Stimulated activated memory B cell treated with anti-CD40 and anti-IgM and Interleukin-4, amounts not matched to agents 10 μg/mL and 1 μg/mL and 100 μg/mL, for 72 hours (primary cell): ENCODE measurements at regions not wholly inside any gene's neighbourhood (a gene's known extent, or its start where the extent isn't known, plus 50 kb on each side); places are given as distances from the start of the nearest gene placed in this dataset.

ENCODE experiments used
- ATAC-seq: fragments of 150-1000 bp; cut with Tn5 transposase; 2 replicates; pipeline ENCODE4 v1.10.0; 2021
- H3K27ac Mint-ChIP-seq: one replicate; pipeline ENCODE4 v1.8.0; 2022; ENCODE audit warnings: mild to moderate bottlenecking, mixed read lengths
- H3K27me3 Mint-ChIP-seq: one replicate; pipeline ENCODE4 v1.8.0; 2022; ENCODE audit warnings: mixed read lengths
- H3K36me3 Mint-ChIP-seq: one replicate; pipeline ENCODE4 v1.8.0; 2022; ENCODE audit warnings: mixed read lengths
- H3K4me1 Mint-ChIP-seq: one replicate; pipeline ENCODE4 v1.8.0; 2022; ENCODE audit warnings: mixed read lengths
- H3K4me3 Mint-ChIP-seq: one replicate; pipeline ENCODE4 v1.8.0; 2022; ENCODE audit warnings: mild to moderate bottlenecking, moderate library complexity, mixed read lengths
- H3K9me3 Mint-ChIP-seq: one replicate; pipeline ENCODE4 v1.8.0; 2022; ENCODE audit warnings: mixed read lengths

DNA sequence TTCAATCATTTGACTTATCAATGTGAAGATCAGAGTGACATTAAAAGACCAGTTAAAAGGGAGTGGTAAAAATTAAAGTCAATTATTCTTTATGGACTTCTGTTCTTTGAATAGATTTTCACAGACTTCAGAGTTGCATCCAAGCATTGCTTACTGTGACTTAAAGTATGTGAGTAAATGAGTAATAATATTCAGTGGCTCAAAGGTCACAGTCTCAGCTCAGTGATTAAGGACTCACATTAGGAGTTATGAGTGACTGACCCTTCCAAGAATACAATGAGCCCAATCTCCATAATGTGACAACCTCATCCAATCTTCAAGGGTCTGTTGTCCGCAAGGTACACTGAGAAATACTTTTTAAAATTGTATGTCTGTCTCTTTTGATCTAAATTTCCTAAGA lies 811.2 kb downstream of the BRINP1 start:
- no peak for ATAC-seq
- Mint-ChIP-seq H3K27ac (no peak overlapping the region), H3K4me3 (no peak overlapping the region), H3K4me1 (no peaks in the 10 kb centered on the region), H3K9me3 (peaks cover 7% of the 10 kb centered on the region), H3K27me3 (no peaks in the 10 kb centered on the region), H3K36me3 (no peaks in the 10 kb centered on the region)

DNA sequence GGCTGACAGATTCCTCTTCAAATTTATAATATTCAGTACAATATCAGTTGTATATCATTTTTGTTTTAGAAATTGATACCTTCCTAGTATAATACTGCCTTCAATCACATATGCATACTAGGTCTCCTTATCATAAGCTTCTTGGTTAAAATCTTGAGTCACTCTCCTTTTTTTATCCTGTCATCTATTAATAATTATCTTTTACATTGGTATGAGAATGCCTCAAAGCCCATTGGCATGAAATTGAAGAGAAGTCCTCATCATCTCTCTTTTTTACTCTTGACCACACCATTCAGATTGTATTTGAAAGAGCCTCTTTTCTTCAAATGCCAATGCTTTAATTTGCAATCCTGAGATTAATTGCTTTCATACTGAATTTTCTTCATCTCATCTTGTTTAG lies 810.3 kb downstream of the BRINP1 start:
- Mint-ChIP-seq H3K4me1 (no peaks in the 10 kb centered on the region), H3K27ac (no peak overlapping the region), H3K36me3 (no peaks in the 10 kb centered on the region), H3K9me3 (peaks cover 7% of the 10 kb centered on the region), H3K27me3 (no peaks in the 10 kb centered on the region), H3K4me3 (no peak overlapping the region)
- ATAC-seq, result no peak

DNA sequence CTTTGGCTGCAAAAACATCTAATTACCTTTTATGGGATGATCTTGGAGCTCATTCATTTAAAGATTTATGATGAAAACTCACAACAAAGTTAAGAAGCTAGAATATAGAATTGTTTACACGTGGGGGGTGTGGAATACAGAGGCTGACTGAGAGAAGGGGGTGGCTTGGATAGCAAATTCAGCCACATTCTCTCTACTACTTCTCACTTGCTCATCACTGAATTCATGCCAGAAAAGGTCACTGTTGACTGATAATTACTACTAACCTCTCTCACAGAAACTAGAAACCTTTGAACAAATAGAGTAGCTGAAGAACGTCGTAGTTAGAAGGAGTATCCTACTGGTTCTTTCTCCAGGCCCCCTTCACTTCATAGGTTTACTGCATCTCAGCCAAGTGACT lies 808.2 kb downstream of the BRINP1 start:
- Mint-ChIP-seq H3K27ac (no peak overlapping the region), H3K27me3 (no peaks in the 10 kb centered on the region), H3K4me3 (no peak overlapping the region), H3K4me1 (no peaks in the 10 kb centered on the region), H3K36me3 (no peaks in the 10 kb centered on the region), H3K9me3 (peaks cover 5% of the 10 kb centered on the region)
- ATAC-seq, result no peak

GRCh38 chr9:118563677-118564076 lies 805.6 kb downstream of the BRINP1 start:
- no peak overlapping the region for H3K27ac Mint-ChIP-seq
- no peak for ATAC-seq

DNA sequence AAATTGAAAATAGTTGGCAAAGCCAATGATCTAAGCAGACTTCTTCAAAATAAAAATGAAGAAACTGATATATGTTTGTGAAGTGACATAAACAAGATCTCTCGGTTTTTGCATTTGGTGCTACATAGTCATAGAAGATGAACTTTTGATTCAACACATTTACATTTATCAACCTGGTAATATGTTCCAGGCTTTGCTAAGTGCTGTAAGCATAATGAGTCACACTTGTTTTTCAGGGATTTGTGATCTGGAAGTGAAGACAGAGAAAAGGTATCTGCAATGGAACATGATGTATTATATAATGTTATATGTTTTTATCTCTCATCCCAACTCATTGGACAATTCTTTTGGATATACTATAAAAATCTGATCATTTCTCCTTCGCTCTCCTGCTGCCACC lies 801.4 kb downstream of the BRINP1 start:
- Mint-ChIP-seq H3K27me3 (no peaks in the 10 kb centered on the region), H3K36me3 (no peaks in the 10 kb centered on the region), H3K4me3 (no peak overlapping the region), H3K9me3 (peaks cover 3% of the 10 kb centered on the region), H3K27ac (no peak overlapping the region), H3K4me1 (no peaks in the 10 kb centered on the region)
- no peak for ATAC-seq

More at GRCh38 chr9:118563677-118564076, 805.6 kb downstream of the BRINP1 start:
- no peaks in the 10 kb centered on the region for H3K36me3 Mint-ChIP-seq
- no peaks in the 10 kb centered on the region for H3K4me1 Mint-ChIP-seq
- H3K4me3 Mint-ChIP-seq, result no peak overlapping the region
- peaks cover under 1% of the 10 kb centered on the region for H3K9me3 Mint-ChIP-seq
- no peaks in the 10 kb centered on the region for H3K27me3 Mint-ChIP-seq

- H3K4me1 Mint-ChIP-seq, result no peaks in the 10 kb centered on the region
- H3K27me3 Mint-ChIP-seq, result no peaks in the 10 kb centered on the region
- no peaks in the 10 kb centered on the region for H3K36me3 Mint-ChIP-seq
- no peak overlapping the region for H3K4me3 Mint-ChIP-seq
- no peak for ATAC-seq
- H3K27ac Mint-ChIP-seq, result no peak overlapping the region
- H3K9me3 Mint-ChIP-seq, result peaks cover 3% of the 10 kb centered on the region
These were observed 800.5 kb downstream of the BRINP1 start for GRCh38 chr9:118568704-118569103.

DNA sequence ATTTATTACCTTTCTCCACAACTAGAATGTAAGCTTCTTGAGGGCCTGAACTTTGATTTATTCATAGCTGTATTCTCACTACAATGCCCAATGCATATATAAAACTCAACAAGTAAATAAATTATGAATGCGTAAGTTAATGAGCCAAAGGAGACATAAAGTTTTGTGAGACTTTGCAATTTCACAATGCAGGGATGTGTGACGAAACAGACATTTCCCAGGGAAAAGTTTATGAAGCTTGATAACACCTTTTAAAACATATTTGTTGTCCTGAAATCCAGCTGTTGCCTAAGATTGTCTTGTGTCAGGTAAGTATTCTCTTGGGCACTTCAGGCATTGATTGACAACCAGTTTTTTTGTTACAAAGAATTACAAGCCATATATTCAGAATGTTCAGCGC lies 800.1 kb downstream of the BRINP1 start:
- H3K36me3 Mint-ChIP-seq, result no peaks in the 10 kb centered on the region
- H3K27ac Mint-ChIP-seq, result no peak overlapping the region
- H3K27me3 Mint-ChIP-seq, result no peaks in the 10 kb centered on the region
- H3K9me3 Mint-ChIP-seq, result peaks cover 3% of the 10 kb centered on the region
- no peaks in the 10 kb centered on the region for H3K4me1 Mint-ChIP-seq
- H3K4me3 Mint-ChIP-seq, result no peak overlapping the region
- no peak for ATAC-seq

GRCh38 chr9:118570066-118570465 lies 799.2 kb downstream of the BRINP1 start:
- H3K27ac Mint-ChIP-seq, result no peak overlapping the region
- ATAC-seq, result no peak
- H3K4me3 Mint-ChIP-seq, result no peak overlapping the region
- peaks cover 3% of the 10 kb centered on the region for H3K9me3 Mint-ChIP-seq
- H3K4me1 Mint-ChIP-seq, result no peaks in the 10 kb centered on the region
- no peaks in the 10 kb centered on the region for H3K27me3 Mint-ChIP-seq
- no peaks in the 10 kb centered on the region for H3K36me3 Mint-ChIP-seq

DNA sequence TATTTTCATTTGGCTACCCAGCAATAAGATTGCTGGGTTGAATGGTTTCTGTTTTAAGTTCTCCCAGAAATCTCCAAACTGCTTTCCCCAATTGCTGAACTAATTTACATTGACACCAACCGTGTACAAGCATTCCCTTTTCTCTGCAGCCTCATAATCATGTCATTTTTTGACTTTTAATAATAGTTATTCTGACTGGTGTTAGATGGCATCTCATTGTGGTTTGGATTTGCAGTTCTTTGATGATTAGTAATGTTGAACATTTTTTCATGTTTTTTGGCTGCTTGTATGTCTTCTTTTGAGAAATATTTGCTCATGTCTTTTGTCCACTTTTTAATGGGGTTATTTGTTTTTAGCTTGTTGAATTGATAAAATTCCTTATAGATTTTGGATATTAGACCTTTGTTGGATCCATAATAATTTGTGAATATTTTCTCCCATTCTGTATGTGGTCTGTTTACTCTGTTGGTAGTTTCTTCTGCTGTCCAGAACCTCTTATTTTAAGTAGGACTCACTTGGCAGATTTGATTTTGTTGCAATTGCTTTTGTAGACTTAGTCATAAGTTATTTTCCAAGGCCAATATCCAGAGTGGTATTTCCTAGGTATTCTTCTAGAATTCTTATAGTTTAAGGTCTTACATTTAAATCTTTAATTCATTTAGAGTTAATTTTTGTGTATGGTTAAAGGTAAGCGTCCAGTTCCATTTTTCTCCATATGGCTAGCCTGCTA lies 793.7 kb downstream of the BRINP1 start:
- Mint-ChIP-seq H3K27ac (no peak overlapping the region), H3K27me3 (no peaks in the 10 kb centered on the region), H3K9me3 (peaks cover 9% of the 10 kb centered on the region), H3K36me3 (no peaks in the 10 kb centered on the region), H3K4me1 (no peaks in the 10 kb centered on the region), H3K4me3 (no peak overlapping the region)
- ATAC-seq, result no peak

DNA sequence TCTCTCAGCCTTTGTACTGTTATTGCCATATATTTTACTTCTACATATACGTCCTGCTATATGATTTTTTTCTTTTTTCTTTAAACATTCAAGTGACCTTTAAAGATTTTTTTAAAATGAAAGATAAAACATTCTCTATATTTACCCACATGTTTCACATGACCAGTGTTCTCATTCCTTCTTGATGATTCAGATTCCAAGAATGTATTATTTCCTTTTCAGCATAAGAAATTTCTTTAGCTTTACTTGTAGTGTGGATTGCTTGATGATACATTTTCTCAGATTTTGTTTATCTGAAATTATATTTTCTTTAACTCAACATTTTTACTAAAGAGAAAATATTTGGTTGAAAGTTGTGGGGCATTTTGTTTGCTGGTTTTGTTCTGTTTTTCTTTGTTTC lies 792.1 kb downstream of the BRINP1 start:
- H3K4me1 Mint-ChIP-seq, result no peaks in the 10 kb centered on the region
- H3K4me3 Mint-ChIP-seq, result no peak overlapping the region
- no peak for ATAC-seq
- H3K36me3 Mint-ChIP-seq, result no peaks in the 10 kb centered on the region
- no peaks in the 10 kb centered on the region for H3K27me3 Mint-ChIP-seq
- peaks cover 9% of the 10 kb centered on the region for H3K9me3 Mint-ChIP-seq
- H3K27ac Mint-ChIP-seq, result no peak overlapping the region

GRCh38 chr9:118578467-118578866 lies 790.8 kb downstream of the BRINP1 start:
- no peaks in the 10 kb centered on the region for H3K4me1 Mint-ChIP-seq
- H3K36me3 Mint-ChIP-seq, result no peaks in the 10 kb centered on the region
- no peak overlapping the region for H3K27ac Mint-ChIP-seq
- ATAC-seq, result no peak
- peaks cover 9% of the 10 kb centered on the region for H3K9me3 Mint-ChIP-seq
- H3K4me3 Mint-ChIP-seq, result no peak overlapping the region
- no peaks in the 10 kb centered on the region for H3K27me3 Mint-ChIP-seq

GRCh38 chr9:118583414-118583813 lies 785.8 kb downstream of the BRINP1 start:
- Mint-ChIP-seq H3K36me3 (no peaks in the 10 kb centered on the region), H3K27me3 (no peaks in the 10 kb centered on the region), H3K4me1 (no peaks in the 10 kb centered on the region), H3K27ac (no peak overlapping the region), H3K9me3 (no peaks in the 10 kb centered on the region), H3K4me3 (no peak overlapping the region)
- ATAC-seq, result no peak

GRCh38 chr9:118586978-118587377 lies 782.3 kb downstream of the BRINP1 start:
- Mint-ChIP-seq H3K36me3 (no peaks in the 10 kb centered on the region), H3K27me3 (no peaks in the 10 kb centered on the region), H3K4me1 (no peaks in the 10 kb centered on the region), H3K4me3 (no peak overlapping the region), H3K27ac (no peak overlapping the region), H3K9me3 (no peaks in the 10 kb centered on the region)
- no peak for ATAC-seq

DNA sequence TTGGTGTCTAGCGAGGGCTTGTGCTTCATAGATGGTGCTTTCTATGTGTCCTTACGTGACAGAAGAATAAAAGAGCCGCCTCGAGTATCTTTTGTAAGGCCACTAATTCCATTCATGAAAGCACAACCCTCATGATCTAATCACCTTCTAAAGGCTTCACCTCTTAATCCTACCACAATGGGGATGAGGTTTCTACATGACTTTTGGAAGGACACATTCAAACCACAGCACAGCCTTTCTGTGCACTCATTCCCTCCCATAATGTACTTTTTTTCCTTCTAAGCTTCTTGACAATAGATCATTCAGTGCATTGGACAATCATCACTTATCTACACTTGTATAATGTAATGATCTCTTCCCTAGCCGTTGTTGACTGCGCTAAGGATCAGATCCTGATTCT lies 774.8 kb downstream of the BRINP1 start:
- Mint-ChIP-seq H3K27me3 (no peaks in the 10 kb centered on the region), H3K9me3 (peaks cover 2% of the 10 kb centered on the region), H3K4me1 (no peaks in the 10 kb centered on the region), H3K36me3 (no peaks in the 10 kb centered on the region), H3K27ac (no peak overlapping the region), H3K4me3 (no peak overlapping the region)
- no peak for ATAC-seq

DNA sequence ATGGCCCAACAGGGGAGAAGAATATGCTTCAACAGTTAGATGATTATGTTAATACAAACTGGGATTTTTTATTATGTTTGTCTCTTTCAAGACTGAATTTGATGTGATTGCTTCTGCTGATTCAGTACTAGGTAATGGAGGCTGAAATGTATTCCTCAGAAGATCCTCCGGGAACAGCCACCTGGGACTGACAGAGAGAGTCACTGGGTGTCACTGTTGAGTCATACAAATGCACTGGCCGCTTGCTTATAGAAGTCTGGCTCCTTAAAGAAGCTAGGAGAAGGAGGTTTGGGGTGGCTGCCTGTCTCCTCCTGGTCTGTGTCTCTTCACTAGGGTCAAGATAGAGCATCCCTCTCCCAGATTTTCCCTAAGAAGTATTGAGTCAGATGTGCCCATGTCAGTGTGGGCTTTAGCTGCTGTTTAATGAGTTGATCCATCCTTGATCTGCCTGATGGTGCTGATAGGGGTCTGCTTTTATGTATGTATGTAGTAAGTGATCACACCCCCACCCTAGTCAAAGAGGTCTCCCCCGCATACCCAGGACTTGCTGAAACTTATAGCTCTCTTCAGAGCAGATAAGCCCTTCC lies 773.4 kb downstream of the BRINP1 start:
- Mint-ChIP-seq H3K27me3 (no peaks in the 10 kb centered on the region), H3K4me3 (no peak overlapping the region), H3K4me1 (no peaks in the 10 kb centered on the region), H3K9me3 (peaks cover 2% of the 10 kb centered on the region), H3K27ac (no peak overlapping the region), H3K36me3 (no peaks in the 10 kb centered on the region)
- ATAC-seq, result no peak

DNA sequence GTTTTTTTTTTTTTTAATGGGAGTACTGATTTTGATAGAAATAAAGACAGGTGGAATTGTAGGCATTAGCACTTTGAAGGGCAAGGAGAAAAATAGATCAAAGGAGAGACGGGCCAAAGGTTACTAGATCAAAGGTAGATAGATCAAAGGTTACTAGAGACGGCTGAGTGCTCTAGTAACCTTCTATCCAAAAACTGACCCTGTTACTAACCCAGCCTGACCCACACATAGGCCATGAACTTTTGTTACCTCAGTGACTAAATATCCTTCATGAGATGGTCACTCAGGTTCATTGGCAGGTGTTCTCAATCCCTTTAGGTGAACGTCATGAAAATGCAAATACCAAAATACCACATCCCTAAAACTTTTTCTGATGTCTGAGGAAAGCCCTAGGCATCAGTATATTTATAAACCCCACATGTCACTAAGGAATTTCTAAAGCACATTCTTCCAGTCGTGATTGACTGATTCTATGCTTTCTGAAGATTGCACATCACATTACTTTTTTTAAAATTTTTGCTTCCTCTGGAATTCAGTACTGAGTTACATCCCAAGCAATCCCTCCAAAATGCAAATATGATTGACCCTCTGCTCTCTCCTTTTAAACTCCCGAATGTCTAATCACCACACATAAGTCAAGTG lies 772.7 kb downstream of the BRINP1 start:
- Mint-ChIP-seq H3K27me3 (no peaks in the 10 kb centered on the region), H3K36me3 (no peaks in the 10 kb centered on the region), H3K4me3 (no peak overlapping the region), H3K4me1 (no peaks in the 10 kb centered on the region), H3K27ac (no peak overlapping the region), H3K9me3 (peaks cover 2% of the 10 kb centered on the region)
- no peak for ATAC-seq
